PC-3 (cell line): ENCODE measurements at regions not wholly inside any gene's neighbourhood (a gene's known extent, or its start where the extent isn't known, plus 50 kb on each side); places are given as distances from the start of the nearest gene placed in this dataset.

ENCODE experiments used
- ATAC-seq: fragments of 200-7000 bp; cut with Tn5 transposase; 2 replicates; pipeline ENCODE4 v1.9.1; 2020; ENCODE audit warnings: mild to moderate bottlenecking, moderate library complexity
- BruUV-seq: library from RNA; stranded (reverse); fragments of 400-500 nt; replicated peaks from 2 replicates; lab custom pipeline; 2021; lab: Mats Ljungman, UMichigan
- CTCF ChIA-PET: fragments of 300-600 bp; sonication (Branson Sonifier 250); formaldehyde crosslinking; loops from one replicate; lab custom pipeline; 2022; ENCODE audit warnings: antibody characterized with exemption; lab: Charles Lee
- POLR2A ChIA-PET: fragments of 300-600 bp; sonication (Branson Sonifier 250); formaldehyde crosslinking; loops from one replicate; lab custom pipeline; 2022; ENCODE audit warnings: antibody characterized with exemption; ENCODE audit not compliant: unreplicated experiment; lab: Charles Lee
- DNase-seq: peaks from one replicate; pipeline ENCODE4 v3.0.0-alpha.2; 2015
- H2AFZ ChIP-seq: fragments of 300-600 bp; sonication (generic); 2 replicates; pipeline ENCODE4 v1.6.0; 2016; ENCODE audit warnings: antibody characterized with exemption, low read length
- H3F3A ChIP-seq: fragments of 300-600 bp; sonication (generic); one replicate; pipeline ENCODE4 v1.6.0; 2017; ENCODE audit warnings: antibody characterized with exemption, low read length, control low read depth, mild to moderate bottlenecking; ENCODE audit not compliant: unreplicated experiment
- H3K27ac ChIP-seq: fragments of 300-600 bp; sonication (generic); 2 replicates; pipeline ENCODE4 v1.5.1; 2016; ENCODE audit warnings: mild to moderate bottlenecking, low read length
- H3K27me3 ChIP-seq: fragments of 300-600 bp; sonication (generic); 2 replicates; pipeline ENCODE4 v1.6.1; 2016; ENCODE audit warnings: low read length, mixed read lengths
- H3K36me3 ChIP-seq: fragments of 300-600 bp; sonication (generic); 2 replicates; pipeline ENCODE4 v1.6.1; 2016; ENCODE audit warnings: low read depth, mixed run types, low read length, mixed read lengths
- H3K4me1 ChIP-seq: fragments of 300-600 bp; sonication (generic); 2 replicates; pipeline ENCODE4 v1.5.1; 2016; ENCODE audit warnings: low read length; ENCODE audit not compliant: insufficient read depth
- H3K4me2 ChIP-seq: fragments of 300-600 bp; sonication (generic); 2 replicates; pipeline ENCODE4 v1.6.0; 2016; ENCODE audit warnings: low read length
- H3K4me3 ChIP-seq: fragments of 300-600 bp; sonication (generic); 2 replicates; pipeline ENCODE4 v1.5.1; 2016; ENCODE audit warnings: mild to moderate bottlenecking, low read length, mixed read lengths
- H3K79me2 ChIP-seq: fragments of 300-600 bp; sonication (generic); 2 replicates; pipeline ENCODE4 v1.6.1; 2017; ENCODE audit warnings: low read length, mixed read lengths
- H3K9ac ChIP-seq: fragments of 300-600 bp; sonication (generic); 2 replicates; pipeline ENCODE4 v1.6.0; 2016; ENCODE audit warnings: mild to moderate bottlenecking, low read length
- H3K9me2 ChIP-seq: fragments of 300-600 bp; sonication (generic); replicated peaks from 2 replicates; pipeline ENCODE4 v1.6.1; 2016; ENCODE audit warnings: mixed run types, low read length, mixed read lengths
- H3K9me3 ChIP-seq: fragments of 300-600 bp; sonication (generic); 2 replicates; pipeline ENCODE4 v1.6.1; 2016; ENCODE audit warnings: low read length, mixed read lengths
- H4K20me1 ChIP-seq: fragments of 300-600 bp; sonication (generic); 2 replicates; pipeline ENCODE4 v1.6.1; 2016; ENCODE audit warnings: low read length, mixed read lengths
- EZH2 ChIP-seq: fragments of 300-600 bp; sonication (generic); IDR thresholded peaks from one replicate; pipeline ENCODE4 v1.6.1; 2017; ENCODE audit warnings: antibody characterized with exemption, mild to moderate bottlenecking, low read length; ENCODE audit not compliant: unreplicated experiment
- EZH2phosphoT487 ChIP-seq: fragments of 300-600 bp; sonication (generic); IDR thresholded peaks from 2 replicates; pipeline ENCODE4 v1.6.1; 2018; ENCODE audit warnings: mild to moderate bottlenecking, antibody characterized with exemption, low read length, borderline replicate concordance
- intact Hi-C: fragments of 100-400 bp; cut with micrococcal nuclease; formaldehyde crosslinking; loops from 2 replicates; pipeline ENCODE4 v1.9.0; 2023
- TF ChIP-seq, protein P1 (sequence below): fragments of 300-600 bp; sonication (generic); conservative IDR thresholded peaks from 2 replicates; pipeline ENCODE4 v1.5.1; 2017; ENCODE audit warnings: antibody characterized with exemption, low read depth, mild to moderate bottlenecking, low read length

DNA sequence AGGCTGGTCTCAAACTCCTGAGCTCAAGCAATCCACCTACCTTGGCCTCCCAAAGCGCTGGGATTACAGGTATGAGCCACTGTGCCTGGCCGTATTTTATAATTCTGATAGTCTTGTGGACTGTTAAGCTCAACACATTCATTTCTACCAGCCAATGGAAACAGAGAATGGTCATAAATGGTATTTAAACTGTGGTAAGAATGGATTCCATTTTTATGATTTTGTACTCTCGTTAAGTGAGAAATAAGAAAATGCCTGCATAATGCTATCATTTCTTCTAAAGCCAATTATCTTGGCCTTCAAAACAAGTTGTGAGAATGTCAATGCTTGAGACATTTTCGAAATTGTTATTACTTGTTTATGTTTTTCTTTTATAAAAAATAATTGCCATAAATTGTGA, 321.0 kb downstream of the IL15 start:
- H3K27ac ChIP-seq, result no peak overlapping the region
- no peaks in the 10 kb centered on the region for H3K27me3 ChIP-seq
- ATAC-seq, result no peak
- no peaks in the 10 kb centered on the region for H4K20me1 ChIP-seq
- no peak overlapping the region for H3K9ac ChIP-seq
- H2AFZ ChIP-seq, result no peak overlapping the region
- H3K4me3 ChIP-seq, result no peak overlapping the region
- no peaks in the 10 kb centered on the region for H3F3A ChIP-seq
- H3K4me1 ChIP-seq, result no peaks in the 10 kb centered on the region
- no peak for TF ChIP-seq EZH2phosphoT487
- TF ChIP-seq EZH2, result no peak
- TF ChIP-seq, protein P1, sequence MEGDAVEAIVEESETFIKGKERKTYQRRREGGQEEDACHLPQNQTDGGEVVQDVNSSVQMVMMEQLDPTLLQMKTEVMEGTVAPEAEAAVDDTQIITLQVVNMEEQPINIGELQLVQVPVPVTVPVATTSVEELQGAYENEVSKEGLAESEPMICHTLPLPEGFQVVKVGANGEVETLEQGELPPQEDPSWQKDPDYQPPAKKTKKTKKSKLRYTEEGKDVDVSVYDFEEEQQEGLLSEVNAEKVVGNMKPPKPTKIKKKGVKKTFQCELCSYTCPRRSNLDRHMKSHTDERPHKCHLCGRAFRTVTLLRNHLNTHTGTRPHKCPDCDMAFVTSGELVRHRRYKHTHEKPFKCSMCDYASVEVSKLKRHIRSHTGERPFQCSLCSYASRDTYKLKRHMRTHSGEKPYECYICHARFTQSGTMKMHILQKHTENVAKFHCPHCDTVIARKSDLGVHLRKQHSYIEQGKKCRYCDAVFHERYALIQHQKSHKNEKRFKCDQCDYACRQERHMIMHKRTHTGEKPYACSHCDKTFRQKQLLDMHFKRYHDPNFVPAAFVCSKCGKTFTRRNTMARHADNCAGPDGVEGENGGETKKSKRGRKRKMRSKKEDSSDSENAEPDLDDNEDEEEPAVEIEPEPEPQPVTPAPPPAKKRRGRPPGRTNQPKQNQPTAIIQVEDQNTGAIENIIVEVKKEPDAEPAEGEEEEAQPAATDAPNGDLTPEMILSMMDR, result no peak
- no peaks in the 10 kb centered on the region for H3K36me3 ChIP-seq
- no peaks in the 10 kb centered on the region for H3K9me3 ChIP-seq
- no peak overlapping the region for H3K4me2 ChIP-seq
- no peaks in the 10 kb centered on the region for H3K79me2 ChIP-seq
- BruUV-seq, result no TSS peak
- DNase-seq, result no peak
- no peaks in the 10 kb centered on the region for H3K9me2 ChIP-seq
- ChIA-PET CTCF (no interaction called here), POLR2A (no interaction called here)
- intact Hi-C loops, result no loop called here

DNA sequence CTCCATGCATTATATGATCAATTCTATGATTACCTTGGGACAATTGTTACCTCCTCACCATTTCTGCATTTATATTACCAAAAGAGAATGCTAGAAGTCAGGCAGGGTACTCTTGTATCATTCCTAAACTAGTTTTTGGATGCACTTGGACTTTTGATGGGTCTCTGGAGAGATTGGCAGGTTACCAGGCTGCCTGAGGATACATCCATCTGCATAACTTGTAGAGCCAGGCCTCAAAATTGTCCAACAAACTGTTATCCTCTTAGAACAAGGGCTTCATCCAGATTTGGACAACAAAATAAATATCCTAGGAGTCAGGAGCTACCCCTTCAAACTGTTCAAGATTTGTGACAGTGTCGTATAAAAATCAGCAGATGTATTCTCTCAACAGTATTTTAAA, 326.1 kb downstream of the IL15 start:
- BruUV-seq, result no TSS peak
- Histone ChIP-seq H3K36me3 (no peaks in the 10 kb centered on the region), H3K27me3 (no peaks in the 10 kb centered on the region), H2AFZ (no peak overlapping the region), H3K9me3 (no peaks in the 10 kb centered on the region), H4K20me1 (no peaks in the 10 kb centered on the region), H3K27ac (no peak overlapping the region), H3F3A (no peaks in the 10 kb centered on the region), H3K79me2 (no peaks in the 10 kb centered on the region), H3K9ac (no peak overlapping the region), H3K4me3 (no peak overlapping the region), H3K4me1 (no peaks in the 10 kb centered on the region), H3K9me2 (no peaks in the 10 kb centered on the region), H3K4me2 (no peak overlapping the region)
- intact Hi-C loops, result no loop called here
- no peak for DNase-seq
- TF ChIP-seq, protein P1, result no peak
- TF ChIP-seq EZH2phosphoT487 (no peak), EZH2 (no peak)
- POLR2A ChIA-PET, result no interaction called here
- ATAC-seq, result no peak
- CTCF ChIA-PET, result no interaction called here

DNA sequence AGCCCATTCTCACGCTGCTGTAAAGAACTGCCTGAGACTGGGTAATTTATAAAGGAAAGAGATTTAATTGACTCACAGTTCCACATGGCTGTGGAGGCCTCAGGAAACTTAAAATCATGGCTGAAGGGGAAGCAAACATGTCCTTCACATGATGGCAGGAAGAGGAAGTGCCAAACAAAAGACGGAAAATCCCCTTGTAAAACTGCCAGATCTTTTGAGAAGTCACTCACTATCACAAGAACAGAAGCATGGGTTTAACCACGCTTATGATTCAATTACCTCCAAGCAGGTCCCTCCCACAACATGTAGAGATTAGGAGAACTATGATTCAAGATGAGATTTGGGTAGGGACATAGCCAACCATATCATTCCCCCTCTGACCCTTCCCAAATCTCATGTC, 335.5 kb downstream of the IL15 start:
- no peaks in the 10 kb centered on the region for H3K4me1 ChIP-seq
- no peak for TF ChIP-seq EZH2
- no peak for TF ChIP-seq EZH2phosphoT487
- TF ChIP-seq, protein P1, result no peak
- no peak overlapping the region for H3K27ac ChIP-seq
- BruUV-seq, result no TSS peak
- ATAC-seq (no peak), DNase-seq (no peak)
- no peaks in the 10 kb centered on the region for H4K20me1 ChIP-seq
- no peaks in the 10 kb centered on the region for H3F3A ChIP-seq
- peaks cover 4% of the 10 kb centered on the region; the same call in 1 of the 2 replicates for H3K9me3 ChIP-seq
- H3K79me2 ChIP-seq, result no peaks in the 10 kb centered on the region
- H2AFZ ChIP-seq, result no peak overlapping the region
- H3K36me3 ChIP-seq, result no peaks in the 10 kb centered on the region
- no peaks in the 10 kb centered on the region for H3K27me3 ChIP-seq
- H3K9me2 ChIP-seq, result no peaks in the 10 kb centered on the region
- no peak overlapping the region for H3K4me3 ChIP-seq
- no peak overlapping the region for H3K4me2 ChIP-seq
- ChIA-PET CTCF (no interaction called here), POLR2A (no interaction called here)
- no peak overlapping the region for H3K9ac ChIP-seq
- intact Hi-C loops, result no loop called here
